ENCODE measurements at regions not wholly inside any gene's neighbourhood (a gene's known extent, or its start where the extent isn't known, plus 50 kb on each side); places are given as distances from the start of the nearest gene placed in this dataset.
"Not testable (repeated sequence)": the region's sequence is repeated elsewhere in the genome, so short reads cannot be mapped to it uniquely, and the experiment has no call there.

DNA sequence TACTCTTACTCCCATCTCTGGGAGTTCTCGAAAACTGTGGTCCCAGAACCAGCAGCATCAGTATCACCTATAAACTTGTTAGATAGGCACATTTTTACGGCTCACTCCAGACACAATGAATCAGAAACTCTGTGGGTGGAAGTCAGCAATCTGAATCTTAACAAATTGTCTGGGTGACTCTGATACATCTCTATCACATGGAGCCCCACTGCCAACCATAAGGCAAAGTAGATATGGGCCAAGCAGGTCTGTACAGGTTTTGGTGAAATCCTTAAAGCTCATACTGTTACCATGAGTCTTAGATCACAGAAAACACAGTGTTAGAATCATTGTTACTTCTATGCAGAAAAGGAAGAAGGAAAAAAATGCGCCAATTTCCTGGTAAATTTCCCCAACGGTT, 122.5 kb upstream of the HCCS start:
- intact Hi-C loops (cut with DNase I) = no loop called here
- no peak overlapping the region for H3K27ac ChIP-seq
- H3K36me3 ChIP-seq = no peaks in the 10 kb centered on the region
- H3K4me1 ChIP-seq = no peaks in the 10 kb centered on the region
- no peak for TF ChIP-seq CTCF (IDR thresholded peaks at IDR 0.05)
- H3K4me3 ChIP-seq = no peak overlapping the region
- H3K9me3 ChIP-seq = no peaks in the 10 kb centered on the region
- H3K27me3 ChIP-seq = no peaks in the 10 kb centered on the region
- DNase-seq (ENCODE audit: low spot score in 2 of 2) = no peak

DNA sequence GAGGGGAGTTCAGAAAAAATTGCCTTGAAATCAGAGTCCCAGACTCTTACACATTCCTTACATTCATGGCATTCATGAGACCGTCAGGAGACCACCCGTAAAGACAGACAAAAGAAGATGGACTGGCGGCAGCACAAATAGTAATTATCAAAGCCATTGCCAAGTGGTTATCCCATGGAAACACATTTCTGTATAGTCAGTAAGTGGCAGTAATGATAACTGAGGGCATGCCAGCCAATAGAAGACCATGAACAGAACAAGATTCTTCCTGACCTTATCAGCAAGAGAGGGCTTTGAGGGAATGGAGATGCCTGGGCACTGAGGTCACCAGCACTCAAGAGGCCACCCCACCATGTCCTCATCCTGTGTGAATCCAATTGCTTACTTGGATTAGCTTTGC, 121.7 kb upstream of the HCCS start:
- Histone ChIP-seq H3K4me3 (no peak overlapping the region), H3K27me3 (no peaks in the 10 kb centered on the region), H3K36me3 (no peaks in the 10 kb centered on the region), H3K4me1 (no peaks in the 10 kb centered on the region), H3K27ac (no peak overlapping the region), H3K9me3 (no peaks in the 10 kb centered on the region)
- no peak for DNase-seq (ENCODE audit: low spot score in 2 of 2)
- no peak for TF ChIP-seq CTCF (IDR thresholded peaks at IDR 0.05)
- intact Hi-C loops (cut with DNase I) = no loop called here

DNA sequence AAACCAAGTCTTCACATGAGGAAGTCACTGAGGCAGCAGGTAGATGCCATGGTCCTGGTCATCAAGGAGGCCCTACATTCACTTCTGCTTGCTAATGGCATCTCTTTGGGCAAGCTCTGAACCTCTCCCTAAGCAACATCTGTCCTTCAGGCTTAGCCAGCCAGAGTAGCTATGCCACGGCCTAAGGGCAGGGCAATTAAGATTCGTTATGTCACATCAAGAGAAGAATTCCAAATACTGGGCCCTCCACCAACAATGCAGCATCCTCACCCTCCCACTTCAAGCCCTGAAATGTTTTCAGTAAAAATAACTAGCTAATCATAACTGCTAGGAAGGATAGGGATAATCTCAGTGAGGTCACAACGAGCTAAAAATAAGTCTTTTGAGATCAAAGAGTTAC, 120.7 kb upstream of the HCCS start:
- DNase-seq (ENCODE audit: low spot score in 2 of 2) = no peak
- intact Hi-C loops (cut with DNase I) = no loop called here
- H3K27me3 ChIP-seq = no peaks in the 10 kb centered on the region

GRCh38 chrX:10990976-10991375, 120.2 kb upstream of the HCCS start:
- TF ChIP-seq CTCF (IDR thresholded peaks at IDR 0.05) = no peak
- H3K4me1 ChIP-seq = no peaks in the 10 kb centered on the region
- no peak overlapping the region for H3K4me3 ChIP-seq
- H3K36me3 ChIP-seq = no peaks in the 10 kb centered on the region
- H3K27ac ChIP-seq = no peak overlapping the region
- no peaks in the 10 kb centered on the region for H3K9me3 ChIP-seq
- DNase-seq (ENCODE audit: low spot score in 2 of 2) = no peak
- H3K27me3 ChIP-seq = no peaks in the 10 kb centered on the region
- intact Hi-C loops (cut with DNase I) = no loop called here

More for the DNA sequence above, 120.7 kb upstream of the HCCS start:
- TF ChIP-seq CTCF (IDR thresholded peaks at IDR 0.05) = no peak
- H3K27ac ChIP-seq = no peak overlapping the region
- H3K4me3 ChIP-seq = no peak overlapping the region
- H3K36me3 ChIP-seq = no peaks in the 10 kb centered on the region
- H3K9me3 ChIP-seq = no peaks in the 10 kb centered on the region
- H3K4me1 ChIP-seq = no peaks in the 10 kb centered on the region

DNA sequence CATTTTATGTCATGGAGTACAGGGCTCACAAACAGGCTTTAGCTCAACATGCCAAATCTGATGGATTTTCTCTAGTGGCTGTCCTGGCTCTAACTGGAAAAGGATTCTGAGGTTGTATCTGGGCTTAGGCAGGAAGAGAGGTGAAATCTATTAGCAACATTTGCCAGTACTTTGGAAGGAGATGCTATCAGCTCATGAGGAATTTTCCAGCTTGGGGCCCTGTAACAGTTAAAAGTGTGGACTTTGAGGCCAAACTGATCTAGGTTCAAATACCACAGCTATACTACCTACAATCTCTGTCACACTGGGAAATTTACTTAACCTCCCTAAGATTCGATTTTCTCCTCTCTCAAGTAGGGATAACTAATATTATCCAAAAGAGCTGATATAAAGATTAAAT, 119.0 kb upstream of the HCCS start:
- no peaks in the 10 kb centered on the region for H3K36me3 ChIP-seq
- no peaks in the 10 kb centered on the region for H3K9me3 ChIP-seq
- TF ChIP-seq CTCF (IDR thresholded peaks at IDR 0.05) = no peak
- intact Hi-C loops (cut with DNase I) = no loop called here
- H3K4me3 ChIP-seq = no peak overlapping the region
- no peaks in the 10 kb centered on the region for H3K4me1 ChIP-seq
- H3K27ac ChIP-seq = no peak overlapping the region
- no peaks in the 10 kb centered on the region for H3K27me3 ChIP-seq
- no peak for DNase-seq (ENCODE audit: low spot score in 2 of 2)

DNA sequence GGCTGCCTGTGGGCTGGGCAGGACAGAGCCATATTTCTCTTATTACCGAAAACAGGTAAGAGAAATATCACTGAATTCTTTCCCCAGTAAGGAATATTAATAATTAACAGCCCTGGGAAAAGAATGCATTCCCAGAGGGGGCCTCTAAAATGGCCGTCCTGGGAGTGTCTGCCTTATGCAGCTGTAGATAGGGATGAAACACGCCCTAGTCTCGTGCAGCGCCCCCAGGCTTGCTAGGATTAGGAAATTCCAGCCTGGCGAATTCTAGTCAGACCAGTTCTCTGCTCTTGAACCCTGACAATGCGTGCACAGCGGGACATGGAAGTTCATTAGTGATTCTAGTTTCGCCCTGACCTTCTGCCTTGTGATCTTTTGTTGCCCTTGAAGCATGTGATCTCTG, 104.1 kb upstream of the HCCS start:
- DNase-seq (ENCODE audit: low spot score in 2 of 2); H3K27ac ChIP-seq; intact Hi-C loops (cut with DNase I); H3K27me3 ChIP-seq; H3K4me1 ChIP-seq; H3K9me3 ChIP-seq; H3K36me3 ChIP-seq; H3K4me3 ChIP-seq: not testable (repeated sequence)

All from ascending aorta (tissue), 2 donors.